H1 (cell line): ENCODE measurements at regions not wholly inside any gene's neighbourhood (a gene's known extent, or its start where the extent isn't known, plus 50 kb on each side); places are given as distances from the start of the nearest gene placed in this dataset.
A peak's percentile ranks its signal among the peaks of the same experiment; 100 is the strongest.

Source experiments
- CTCF ChIA-PET: fragments of 300-600 bp; sonication (Branson Sonifier 250); formaldehyde crosslinking; loops from one replicate; lab custom pipeline; 2021; ENCODE audit not compliant: partially characterized antibody; lab: Charles Lee
- POLR2A ChIA-PET: fragments of 300-600 bp; sonication (Branson Sonifier 250); formaldehyde crosslinking; loops from one replicate; lab custom pipeline; 2021; ENCODE audit warnings: inconsistent platforms; ENCODE audit not compliant: partially characterized antibody; lab: Charles Lee
- DNase-seq, 2 experiments: peaks; one replicate each; pipeline versions ENCODE4 v3.0.0 to v3.0.0-alpha.2; 2010 to 2022; ENCODE audit warnings: low spot score in 2 of 2, low read depth in 1 of 2, mixed read lengths in 1 of 2
- FAIRE-seq: peaks from 2 replicates; lab custom pipeline; 2011; peaks lifted over from hg19 to GRCh38; lab: Jason Lieb, UNC
- H2AFZ ChIP-seq: 2 replicates; pipeline ENCODE4 v1.8.1; 2012; ENCODE audit warnings: low read length, inconsistent platforms
- H2AK5ac ChIP-seq: 2 replicates; pipeline ENCODE4 v1.6.1; 2013; ENCODE audit warnings: low read depth, low read length
- H2BK120ac ChIP-seq: replicated peaks from 2 replicates; pipeline ENCODE3; 2013; ENCODE audit warnings: low read depth, low read length, inconsistent platforms
- H2BK12ac ChIP-seq: 2 replicates; pipeline ENCODE4 v1.6.1; 2013; ENCODE audit warnings: low read depth, low read length
- H2BK15ac ChIP-seq: 2 replicates; pipeline ENCODE4 v1.6.1; 2013; ENCODE audit warnings: low read length
- H2BK20ac ChIP-seq: 2 replicates; pipeline ENCODE4 v1.6.1; 2013; ENCODE audit warnings: low read length
- H2BK5ac ChIP-seq: 2 replicates; pipeline ENCODE4 v1.6.1; 2013; ENCODE audit warnings: low read depth, low read length
- H3K14ac ChIP-seq: 2 replicates; pipeline ENCODE4 v1.6.1; 2013; ENCODE audit warnings: inconsistent platforms; ENCODE audit not compliant: insufficient read length
- H3K18ac ChIP-seq: 2 replicates; pipeline ENCODE4 v1.6.1; 2013; ENCODE audit warnings: low read length; ENCODE audit errors: extremely low read depth
- H3K23ac ChIP-seq: 2 replicates; pipeline ENCODE4 v1.6.1; 2013; ENCODE audit warnings: inconsistent platforms; ENCODE audit not compliant: insufficient read length
- H3K23me2 ChIP-seq: 2 replicates; pipeline ENCODE4 v1.6.1; 2013; ENCODE audit warnings: low read depth, low read length
- H3K27ac ChIP-seq: 2 replicates; pipeline ENCODE4 v1.6.1; 2011; ENCODE audit warnings: low read depth, low read length, inconsistent platforms
- H3K27me3 ChIP-seq, 4 experiments: replicated peaks in 1 of 4; 1 replicate in 1 of 4; 2 replicates in 3 of 4; pipeline versions ENCODE4 v1.6.1 to v1.8.1; 2011 to 2013; ENCODE audit warnings: low read length in 3 of 4, mild to moderate bottlenecking in 3 of 4, inconsistent platforms in 2 of 4, mixed read lengths in 2 of 4, moderate library complexity in 1 of 4; ENCODE audit not compliant: control insufficient read depth in 3 of 4, insufficient read depth in 3 of 4; ENCODE audit errors: extremely low read depth in 1 of 4
- H3K36me3 ChIP-seq, 4 experiments: 2 replicates each; pipeline versions ENCODE4 v1.6.1 to v1.8.1; 2011 to 2013; ENCODE audit warnings: mild to moderate bottlenecking in 4 of 4, low read length in 3 of 4, moderate library complexity in 2 of 4, control low read depth in 1 of 4, inconsistent platforms in 1 of 4; ENCODE audit not compliant: insufficient read depth in 4 of 4, control insufficient read depth in 2 of 4
- H3K4ac ChIP-seq: replicated peaks from 2 replicates; pipeline ENCODE3; 2013; ENCODE audit warnings: low read length, low read depth, mixed read lengths, inconsistent platforms; ENCODE audit not compliant: insufficient read length
- H3K4me1 ChIP-seq, 4 experiments: replicated peaks in 1 of 4; 1 replicate in 1 of 4; 2 replicates in 3 of 4; pipeline versions ENCODE4 v1.6.1 to v1.8.1; 2011 to 2013; ENCODE audit warnings: low read length in 3 of 4, inconsistent platforms in 2 of 4, mixed read lengths in 1 of 4; ENCODE audit not compliant: insufficient read depth in 4 of 4, control insufficient read depth in 3 of 4
- H3K4me2 ChIP-seq, 2 experiments: 2 replicates each; pipeline versions ENCODE4 v1.6.1 to v1.8.1; 2011 to 2013; ENCODE audit warnings: low read depth in 2 of 2, low read length in 2 of 2, control low read depth in 1 of 2, inconsistent platforms in 1 of 2, mild to moderate bottlenecking in 1 of 2; ENCODE audit not compliant: insufficient read depth in 1 of 2
- H3K4me3 ChIP-seq, 4 experiments: fragments of 200-600, 300-600 bp in 1 of 4; sonication (generic), shearing (Covaris generic), sonication (Bioruptor Twin) in 1 of 4; 2 replicates each; pipeline versions ENCODE4 v1.5.1 to v1.8.1; 2011 to 2016; ENCODE audit warnings: low read length in 4 of 4, low read depth in 3 of 4, control low read depth in 2 of 4, inconsistent platforms in 2 of 4, mild to moderate bottlenecking in 2 of 4, mixed read lengths in 1 of 4, moderate library complexity in 1 of 4; ENCODE audit not compliant: insufficient read depth in 2 of 4; ENCODE audit errors: extremely low read depth in 1 of 4
- H3K56ac ChIP-seq: replicated peaks from 2 replicates; pipeline ENCODE3; 2013; ENCODE audit warnings: low read depth, mild to moderate bottlenecking, mixed read lengths, low read length, inconsistent platforms; ENCODE audit not compliant: insufficient read length
- H3K79me1 ChIP-seq: 2 replicates; pipeline ENCODE4 v1.6.1; 2013; ENCODE audit warnings: low read depth, low read length, control low read depth
- H3K79me2 ChIP-seq, 2 experiments: 2 replicates each; pipeline versions ENCODE4 v1.6.1 to v1.8.1; 2012 to 2013; ENCODE audit warnings: low read length in 2 of 2, mild to moderate bottlenecking in 2 of 2, inconsistent platforms in 1 of 2; ENCODE audit not compliant: insufficient read depth in 2 of 2, control insufficient read depth in 1 of 2
- H3K9ac ChIP-seq, 4 experiments: replicated peaks in 1 of 4; 1 replicate in 1 of 4; 2 replicates in 3 of 4; pipeline versions ENCODE4 v1.6.1 to v1.8.1; 2011 to 2013; ENCODE audit warnings: low read depth in 3 of 4, low read length in 3 of 4, control low read depth in 2 of 4, mild to moderate bottlenecking in 2 of 4, moderate library complexity in 2 of 4, inconsistent platforms in 1 of 4; ENCODE audit errors: extremely low read depth in 1 of 4
- H3K9me3 ChIP-seq, 2 experiments: 2 replicates each; pipeline versions ENCODE4 v1.6.1 to v1.8.1; 2012 to 2013; ENCODE audit warnings: mild to moderate bottlenecking in 2 of 2, moderate library complexity in 2 of 2, control low read depth in 1 of 2, inconsistent platforms in 1 of 2, low read depth in 1 of 2, low read length in 1 of 2, mixed read lengths in 1 of 2; ENCODE audit not compliant: insufficient read depth in 2 of 2
- H4K20me1 ChIP-seq, 2 experiments: replicated peaks in 1 of 2; 2 replicates each; pipeline versions ENCODE3 to v1.8.1; 2011 to 2013; ENCODE audit warnings: inconsistent platforms in 2 of 2, low read length in 2 of 2, mild to moderate bottlenecking in 1 of 2; ENCODE audit not compliant: insufficient read depth in 2 of 2, control insufficient read depth in 1 of 2
- H4K5ac ChIP-seq: 2 replicates; pipeline ENCODE4 v1.6.1; 2013; ENCODE audit warnings: low read length, low read depth, mixed read lengths, inconsistent platforms; ENCODE audit not compliant: insufficient read length
- H4K8ac ChIP-seq: 2 replicates; pipeline ENCODE4 v1.8.0; 2013; ENCODE audit warnings: mild to moderate bottlenecking, moderate library complexity, low read length, inconsistent platforms; ENCODE audit not compliant: insufficient read depth; ENCODE audit errors: extremely low read depth
- H4K91ac ChIP-seq: replicated peaks from 2 replicates; pipeline ENCODE3; 2013; ENCODE audit warnings: low read length, mixed read lengths, inconsistent platforms; ENCODE audit not compliant: insufficient read length
- BACH1 ChIP-seq: IDR thresholded peaks from 2 replicates; pipeline ENCODE4 v1.6.1; 2012; ENCODE audit warnings: low read length, improper control_type of control experiment
- CBX5 ChIP-seq: fragments of 300-800, 300-1000 bp; sonication (generic); IDR thresholded peaks from 2 replicates; pipeline ENCODE4 v1.7.1; 2016; ENCODE audit warnings: antibody characterized with exemption, low read length, low read depth
- CTCF ChIP-seq, 3 experiments: IDR thresholded peaks; 1 replicate in 2 of 3; 2 replicates in 1 of 3; pipeline versions ENCODE4 v1.5.1 to v1.6.1; 2011; ENCODE audit warnings: low read length in 3 of 3, mild to moderate bottlenecking in 3 of 3, inconsistent platforms in 2 of 3, low read depth in 1 of 3, moderate library complexity in 1 of 3; ENCODE audit not compliant: insufficient read depth in 1 of 3; ENCODE audit errors: control extremely low read depth in 1 of 3
- GABPA ChIP-seq: IDR thresholded peaks from 2 replicates; pipeline ENCODE4 v1.6.1; 2011; ENCODE audit warnings: mild to moderate bottlenecking, low read length, moderate library complexity, borderline replicate concordance; ENCODE audit not compliant: insufficient read depth
- JUN ChIP-seq: IDR thresholded peaks from 2 replicates; pipeline ENCODE4 v1.6.1; 2011; ENCODE audit warnings: low read depth, mild to moderate bottlenecking, improper control_type of control experiment, low read length
- POLR2A ChIP-seq, 2 experiments: IDR thresholded peaks; 1 replicate in 1 of 2; 2 replicates in 1 of 2; pipeline ENCODE4 v1.6.1; 2011; ENCODE audit warnings: low read depth in 2 of 2, low read length in 2 of 2, mild to moderate bottlenecking in 2 of 2; ENCODE audit errors: control extremely low read depth in 1 of 2
- POLR2AphosphoS5 ChIP-seq: IDR thresholded peaks from 2 replicates; pipeline ENCODE4 v1.6.1; 2011; ENCODE audit warnings: low read depth, low read length
- RFX5 ChIP-seq: IDR thresholded peaks from 2 replicates; pipeline ENCODE4 v1.6.1; 2011; ENCODE audit warnings: low read depth, low read length, improper control_type of control experiment, borderline replicate concordance
- SP4 ChIP-seq: IDR thresholded peaks from 2 replicates; pipeline ENCODE4 v1.6.1; 2012; ENCODE audit warnings: low read length, inconsistent platforms
- SRF ChIP-seq: IDR thresholded peaks from 2 replicates; pipeline ENCODE4 v1.6.1; 2011; ENCODE audit warnings: mild to moderate bottlenecking, low read depth, low read length, moderate library complexity
- TBP ChIP-seq: IDR thresholded peaks from 2 replicates; pipeline ENCODE4 v1.6.1; 2011; ENCODE audit warnings: low read depth, low read length, improper control_type of control experiment

- CTCF ChIA-PET = interaction anchor here (0.6 kb wide), 1 partner anchor 268 kb away, joined by 3 read pairs; no protein-coding TSS in a partner anchor
- Histone ChIP-seq H4K5ac (no peak overlapping the region), H2BK15ac (no peak overlapping the region), H3K56ac (no peak overlapping the region), H3K14ac (no peak overlapping the region), H2BK5ac (no peak overlapping the region), H3K23ac (no peak overlapping the region), H4K20me1 (no peaks in the 10 kb centered on the region), H3K9me3 (no peaks in the 10 kb centered on the region), H3K4me1 (peaks cover 0 to 4% (median 1%) of the 10 kb centered on the region in 4 experiments; a peak in 2 of 7 replicates), H2BK120ac (no peak overlapping the region), H2BK12ac (no peak overlapping the region), H3K4ac (no peak overlapping the region), H3K79me2 (no peaks in the 10 kb centered on the region), H3K36me3 (no peaks in the 10 kb centered on the region), H3K9ac (no peak overlapping the region), H3K27ac (no peak overlapping the region), H3K4me3 (peak overlapping the region in 1 of 4 experiments; percentile 7; a peak in 1 of 8 replicates), H3K23me2 (no peaks in the 10 kb centered on the region), H4K91ac (no peak overlapping the region), H2AK5ac (no peak overlapping the region), H3K27me3 (no peaks in the 10 kb centered on the region), H2AFZ (no peak overlapping the region), H2BK20ac (no peak overlapping the region), H4K8ac (no peak overlapping the region), H3K4me2 (peak overlapping the region in 1 of 2 experiments; percentile 20; a peak in 1 of 4 replicates), H3K79me1 (no peaks in the 10 kb centered on the region), H3K18ac (no peak overlapping the region)
- POLR2A ChIA-PET = no interaction called here
- FAIRE-seq (no peak), DNase-seq (no peak)
- TF ChIP-seq BACH1 (no peak), SRF (no peak), CBX5 (no peak), POLR2AphosphoS5 (no peak), JUN (no peak), POLR2A (IDR thresholded peaks at IDR 0.05; ENCODE audit: control extremely low read depth in 1 of 2, low read depth in 2 of 2, low read length in 2 of 2) (no peak), CTCF (IDR thresholded peaks at IDR 0.05; ENCODE audit: control extremely low read depth in 1 of 3, insufficient read depth in 1 of 3, low read depth in 1 of 3, low read length in 3 of 3) (no peak), GABPA (no peak), SP4 (no peak), TBP (no peak), RFX5 (no peak)
Measured at GRCh38 chr13:88384542-88384941, 713.4 kb downstream of the SLITRK5 start.
